Activated CD4-positive, alpha-beta T cell treated with anti-CD3 and anti-CD28 coated beads, Interleukin-2, amount 50 U/mL, for 16 hours (primary cell): ENCODE measurements at regions not wholly inside any gene's neighbourhood (a gene's known extent, or its start where the extent isn't known, plus 50 kb on each side); places are given as distances from the start of the nearest gene placed in this dataset.

Experiments used
- DNase-seq: peaks from one replicate; pipeline ENCODE4 v3.0.0-alpha.2; 2020

- no peak for DNase-seq
Measured at GRCh38 chr14:53501361-53502211, 348.5 kb upstream of the DDHD1 start.

GRCh38 chr14:53500191-53500590, 347.1 kb upstream of the DDHD1 start:
- no peak for DNase-seq

GRCh38 chr14:53496668-53497067, 343.5 kb upstream of the DDHD1 start:
- DNase-seq = no peak

- DNase-seq = no peak
Measured at GRCh38 chr14:53495846-53496343, 342.8 kb upstream of the DDHD1 start.

GRCh38 chr14:53494587-53494986, 341.5 kb upstream of the DDHD1 start:
- no peak for DNase-seq

GRCh38 chr14:53493860-53494259, 340.7 kb upstream of the DDHD1 start:
- DNase-seq = no peak

GRCh38 chr14:53493320-53493719, 340.2 kb upstream of the DDHD1 start:
- no peak for DNase-seq

GRCh38 chr14:53491884-53492277, 338.8 kb upstream of the DDHD1 start:
- DNase-seq = no peak

GRCh38 chr14:53491256-53491883, 338.2 kb upstream of the DDHD1 start:
- DNase-seq = no peak

GRCh38 chr14:53478174-53478573, 325.1 kb upstream of the DDHD1 start:
- no peak for DNase-seq

GRCh38 chr14:53473480-53473879, 320.4 kb upstream of the DDHD1 start:
- no peak for DNase-seq

GRCh38 chr14:53472306-53472705, 319.2 kb upstream of the DDHD1 start:
- no peak for DNase-seq

GRCh38 chr14:53470351-53471043, 317.4 kb upstream of the DDHD1 start:
- no peak for DNase-seq

GRCh38 chr14:53468876-53469275, 315.8 kb upstream of the DDHD1 start:
- DNase-seq = no peak

GRCh38 chr14:53464376-53464775, 311.3 kb upstream of the DDHD1 start:
- DNase-seq = no peak

GRCh38 chr14:53462931-53463778, 310.0 kb upstream of the DDHD1 start:
- DNase-seq = no peak

GRCh38 chr14:53461858-53462257, 308.7 kb upstream of the DDHD1 start:
- DNase-seq = no peak

GRCh38 chr14:53460544-53460943, 307.4 kb upstream of the DDHD1 start:
- DNase-seq = no peak

- DNase-seq = no peak
Measured at GRCh38 chr14:53458368-53458814, 305.3 kb upstream of the DDHD1 start.

- no peak for DNase-seq
Measured at GRCh38 chr14:53456931-53457330, 303.8 kb upstream of the DDHD1 start.

- no peak for DNase-seq
Measured at GRCh38 chr14:53452005-53452673, 299.0 kb upstream of the DDHD1 start.

- DNase-seq = no peak
Measured at GRCh38 chr14:53450871-53451270, 297.7 kb upstream of the DDHD1 start.
